A549 (cell line): ENCODE measurements at regions not wholly inside any gene's neighbourhood (a gene's known extent, or its start where the extent isn't known, plus 50 kb on each side); places are given as distances from the start of the nearest gene placed in this dataset.
A peak's percentile ranks its signal among the peaks of the same experiment; 100 is the strongest.
"Not testable (repeated sequence)": the region's sequence is repeated elsewhere in the genome, so short reads cannot be mapped to it uniquely, and the experiment has no call there.

Experiments
- ATAC-seq, 2 experiments: fragments of 200-7000 bp in 1 of 2; fragments of >200 bp in 1 of 2; cut with Nextera tagmentation in 1 of 2; cut with Tn5 transposase in 1 of 2; 3 replicates each; pipeline versions ENCODE4 v1.8.0 to v1.9.1; 2018 to 2020; ENCODE audit warnings: mild to moderate bottlenecking in 1 of 2, moderate library complexity in 1 of 2
- CTCF ChIA-PET: fragments of 300-600 bp; sonication (Branson Sonifier 250); formaldehyde crosslinking; extraction: SDS; loops from one replicate; lab custom pipeline; 2021; ENCODE audit warnings: antibody characterized with exemption, inconsistent platforms; lab: Yijun Ruan, JAX
- POLR2A ChIA-PET: fragments of 350-600 bp; formaldehyde crosslinking; extraction: SDS; loops from one replicate; lab custom pipeline; 2021; ENCODE audit warnings: antibody characterized with exemption, inconsistent platforms; lab: Yijun Ruan, JAX
- DNase-seq, 2 experiments: peaks; one replicate each; pipeline versions ENCODE4 v3.0.0 to v3.0.0-alpha.2; 2011 to 2016; ENCODE audit warnings: low read depth in 1 of 2, low spot score in 1 of 2
- FAIRE-seq: peaks from 2 replicates; lab custom pipeline; 2011; peaks lifted over from hg19 to GRCh38; lab: Jason Lieb, UNC
- H3K27ac ChIP-seq, 2 experiments: fragments of >200 bp; sonication (Bioruptor Twin); formaldehyde crosslinking; 3 replicates each; pipeline ENCODE4 v1.5.1; 2016 to 2017
- H3K4me1 ChIP-seq: fragments of >200 bp; sonication (Bioruptor Twin); formaldehyde crosslinking; 3 replicates; pipeline ENCODE4 v1.6.1; 2016
- H3K4me2 ChIP-seq: fragments of >200 bp; sonication (Bioruptor Twin); formaldehyde crosslinking; 3 replicates; pipeline ENCODE4 v1.6.1; 2016
- H3K4me3 ChIP-seq: fragments of >200 bp; sonication (Bioruptor Twin); formaldehyde crosslinking; 3 replicates; pipeline ENCODE4 v1.5.1; 2016
- H3K9me3 ChIP-seq: fragments of >200 bp; sonication (Bioruptor Twin); formaldehyde crosslinking; 3 replicates; pipeline ENCODE4 v1.6.1; 2016
- BHLHE40 ChIP-seq: IDR thresholded peaks from 2 replicates; pipeline ENCODE4 v1.6.1; 2012; ENCODE audit warnings: low read depth, low read length, inconsistent platforms
- EHF ChIP-seq: fragments of 250-450 bp; sonication (Bioruptor Pico); IDR thresholded peaks from 2 replicates; pipeline ENCODE4 v1.5.0; 2020; ENCODE audit warnings: mild to moderate bottlenecking
- FOSL2 ChIP-seq, 2 experiments: fragments of 450-650 bp in 1 of 2; fragments of >200 bp in 1 of 2; sonication (Bioruptor Twin) in 1 of 2; formaldehyde crosslinking; IDR thresholded peaks; 2 replicates each; pipeline versions ENCODE4 v1.5.0 to v1.6.1; 2016 to 2020; ENCODE audit warnings: mild to moderate bottlenecking in 1 of 2, moderate library complexity in 1 of 2
- FOXS1 ChIP-seq: fragments of 250-450 bp; sonication (Bioruptor Pico); IDR thresholded peaks from 2 replicates; pipeline ENCODE4 v1.5.0; 2020; ENCODE audit warnings: mild to moderate bottlenecking, moderate library complexity
- HEYL ChIP-seq: fragments of 250-450 bp; sonication (Bioruptor Pico); IDR thresholded peaks from 2 replicates; pipeline ENCODE4 v1.8.0; 2021; ENCODE audit warnings: mild to moderate bottlenecking, moderate library complexity
- MAX ChIP-seq: IDR thresholded peaks from 2 replicates; pipeline ENCODE4 v1.6.1; 2012
- NFE2L2 ChIP-seq: fragments of 150-350 bp; conservative IDR thresholded peaks from 2 replicates; pipeline ENCODE4 v1.6.1; 2014; ENCODE audit warnings: low read length
- NPAS2 ChIP-seq: fragments of 250-450 bp; sonication (Bioruptor Pico); IDR thresholded peaks from 2 replicates; pipeline ENCODE4 v1.8.0; 2022; ENCODE audit warnings: mild to moderate bottlenecking, moderate library complexity, borderline replicate concordance
- RARB ChIP-seq: fragments of 250-450 bp; sonication (Bioruptor Pico); IDR thresholded peaks from 2 replicates; pipeline ENCODE4 v1.8.0; 2021; ENCODE audit warnings: mild to moderate bottlenecking, moderate library complexity
- REST ChIP-seq: fragments of 200-600 bp; sonication (generic); IDR thresholded peaks from 2 replicates; pipeline ENCODE4 v1.6.1; 2016; ENCODE audit warnings: antibody characterized with exemption, mild to moderate bottlenecking, moderate library complexity
- RNF2 ChIP-seq: fragments of 200-600 bp; sonication (generic); IDR thresholded peaks from 2 replicates; pipeline ENCODE4 v1.6.1; 2016; ENCODE audit warnings: low read depth, mild to moderate bottlenecking, antibody characterized with exemption, moderate library complexity, borderline replicate concordance
- TFCP2L1 ChIP-seq: fragments of 250-450 bp; sonication (Bioruptor Pico); IDR thresholded peaks from 2 replicates; pipeline ENCODE4 v1.5.0; 2021; ENCODE audit warnings: mild to moderate bottlenecking
- WGBS: methylation state at CpG from one replicate; pipeline ENCODE4 v1.1.6; 2017; ENCODE audit errors: missing lambda C conversion rate; 5-methylcytosine and 5-hydroxymethylcytosine counted together
- TF ChIP-seq, protein P1 (sequence below): fragments of >200 bp; sonication (Bioruptor Twin); formaldehyde crosslinking; IDR thresholded peaks from 3 replicates; pipeline ENCODE4 v1.6.1; 2016
- TF ChIP-seq, protein P2 (sequence below): fragments of 250-450 bp; sonication (Bioruptor Pico); IDR thresholded peaks from 2 replicates; pipeline ENCODE4 v1.5.0; 2021; ENCODE audit warnings: mild to moderate bottlenecking, moderate library complexity, borderline replicate concordance

- FAIRE-seq (peak; percentile 90), ATAC-seq (no peak), DNase-seq (no peak)
- 0 out of 3 replicates have a peak, but pooled peaks cover 6% of the 10 kb centered on the region for H3K9me3 ChIP-seq
- no peaks in the 10 kb centered on the region for H3K4me1 ChIP-seq
- 0 out of 3 replicates have a peak overlapping the region, but pooled peaks have one; percentile 5 for H3K4me2 ChIP-seq
- ChIA-PET CTCF (interaction anchor here (1.2 to 18.2 kb wide), 8 partner anchors 8 to 852 kb away, joined by 3 to 510 read pairs (median 8); no protein-coding TSS in a partner anchor), POLR2A (no interaction called here)
- no peak overlapping the region for H3K4me3 ChIP-seq
- TF ChIP-seq FOXS1 (CRISPR knock-in tag), result no peak
- no peak for TF ChIP-seq BHLHE40
- TF ChIP-seq REST, result no peak
- no peak for TF ChIP-seq FOSL2 (IDR thresholded peaks at IDR 0.05)
- no peak for TF ChIP-seq FOSL2 (CRISPR knock-in tag; IDR thresholded peaks at IDR 0.05)
- no peak for TF ChIP-seq RNF2
- TF ChIP-seq EHF (CRISPR knock-in tag), result no peak
- TF ChIP-seq, protein P1, sequence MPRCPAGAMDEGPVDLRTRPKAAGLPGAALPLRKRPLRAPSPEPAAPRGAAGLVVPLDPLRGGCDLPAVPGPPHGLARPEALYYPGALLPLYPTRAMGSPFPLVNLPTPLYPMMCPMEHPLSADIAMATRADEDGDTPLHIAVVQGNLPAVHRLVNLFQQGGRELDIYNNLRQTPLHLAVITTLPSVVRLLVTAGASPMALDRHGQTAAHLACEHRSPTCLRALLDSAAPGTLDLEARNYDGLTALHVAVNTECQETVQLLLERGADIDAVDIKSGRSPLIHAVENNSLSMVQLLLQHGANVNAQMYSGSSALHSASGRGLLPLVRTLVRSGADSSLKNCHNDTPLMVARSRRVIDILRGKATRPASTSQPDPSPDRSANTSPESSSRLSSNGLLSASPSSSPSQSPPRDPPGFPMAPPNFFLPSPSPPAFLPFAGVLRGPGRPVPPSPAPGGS, result no peak
- no peak for TF ChIP-seq RARB (CRISPR knock-in tag)
- H3K27ac ChIP-seq, result no peak overlapping the region
These were observed 84.0 kb upstream of the LSM14A start for GRCh38 chr19:34088292-34088691.

- H3K27ac ChIP-seq, result no peak overlapping the region
- H3K9me3 ChIP-seq, result 0 out of 3 replicates have a peak, but pooled peaks cover 6% of the 10 kb centered on the region
- TF ChIP-seq EHF (CRISPR knock-in tag) (no peak), MAX (no peak), HEYL (CRISPR knock-in tag) (no peak)
- H3K4me1 ChIP-seq, result no peaks in the 10 kb centered on the region
- no peak overlapping the region for H3K4me3 ChIP-seq
- ChIA-PET CTCF (interaction anchor here (0.6 to 18.2 kb wide), 15 partner anchors 8 to 659 kb away, joined by 3 to 510 read pairs (median 3); no protein-coding TSS in a partner anchor), POLR2A (no interaction called here)
- 50% methylated on average over 5 of the region's 5 CpGs for WGBS
- FAIRE-seq, result no peak
- H3K4me2 ChIP-seq, result no peak overlapping the region
- ATAC-seq, result no peak
- DNase-seq, result no peak
These were observed 82.7 kb upstream of the LSM14A start for GRCh38 chr19:34089566-34089965.

GRCh38 chr19:34094960-34095359 lies 77.3 kb upstream of the LSM14A start:
- Histone ChIP-seq H3K27ac (no peak overlapping the region), H3K9me3 (no peaks in the 10 kb centered on the region), H3K4me3 (no peak overlapping the region), H3K4me1 (no peaks in the 10 kb centered on the region), H3K4me2 (no peak overlapping the region)
- ChIA-PET POLR2A (no interaction called here), CTCF (interaction anchor here (0.7 to 18.2 kb wide), 23 partner anchors 8 to 663 kb away, joined by 3 to 510 read pairs (median 12); partner anchors contain the start of gene KCTD15)
- DNase-seq (no peak), ATAC-seq (no peak), FAIRE-seq (peak; percentile 91)
- no peak for TF ChIP-seq TFCP2L1 (CRISPR knock-in tag)
- no peak for TF ChIP-seq NFE2L2
- TF ChIP-seq, protein P2, sequence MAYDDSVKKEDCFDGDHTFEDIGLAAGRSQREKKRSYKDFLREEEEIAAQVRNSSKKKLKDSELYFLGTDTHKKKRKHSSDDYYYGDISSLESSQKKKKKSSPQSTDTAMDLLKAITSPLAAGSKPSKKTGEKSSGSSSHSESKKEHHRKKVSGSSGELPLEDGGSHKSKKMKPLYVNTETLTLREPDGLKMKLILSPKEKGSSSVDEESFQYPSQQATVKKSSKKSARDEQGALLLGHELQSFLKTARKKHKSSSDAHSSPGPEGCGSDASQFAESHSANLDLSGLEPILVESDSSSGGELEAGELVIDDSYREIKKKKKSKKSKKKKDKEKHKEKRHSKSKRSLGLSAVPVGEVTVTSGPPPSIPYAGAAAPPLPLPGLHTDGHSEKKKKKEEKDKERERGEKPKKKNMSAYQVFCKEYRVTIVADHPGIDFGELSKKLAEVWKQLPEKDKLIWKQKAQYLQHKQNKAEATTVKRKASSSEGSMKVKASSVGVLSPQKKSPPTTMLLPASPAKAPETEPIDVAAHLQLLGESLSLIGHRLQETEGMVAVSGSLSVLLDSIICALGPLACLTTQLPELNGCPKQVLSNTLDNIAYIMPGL (CRISPR knock-in tag), result no peak
- no peak for TF ChIP-seq NPAS2
- 61% methylated on average over 3 of the region's 3 CpGs for WGBS

DNA sequence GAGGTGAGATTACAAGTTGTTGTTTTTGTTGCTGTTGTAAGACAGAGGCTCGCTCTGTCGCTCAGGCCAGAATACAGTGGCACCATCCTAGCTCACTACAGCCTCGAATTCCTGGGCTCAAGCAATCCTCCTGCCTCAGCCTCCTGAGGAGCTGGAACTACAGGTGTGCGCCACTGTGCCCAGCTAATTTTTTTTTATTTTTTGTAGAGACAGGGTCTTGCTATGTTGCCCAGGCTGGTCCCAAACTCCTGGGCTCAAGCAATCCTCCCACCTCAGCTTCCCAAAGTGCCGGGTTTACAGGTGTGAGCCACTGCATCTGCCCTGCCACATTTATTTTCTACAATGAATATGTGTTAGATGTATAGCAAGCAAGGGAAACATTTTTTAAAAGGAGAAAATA lies 76.9 kb upstream of the LSM14A start:
- H3K4me1 ChIP-seq, H3K4me2 ChIP-seq, H3K27ac ChIP-seq, H3K9me3 ChIP-seq, ATAC-seq, DNase-seq, H3K4me3 ChIP-seq: not testable (repeated sequence)
- ChIA-PET CTCF (interaction anchor here (0.7 to 18.2 kb wide), 59 partner anchors 8 to 671 kb away, joined by 3 to 510 read pairs (median 7); partner anchors contain the start of gene KCTD15), POLR2A (interaction anchor here (1.7 to 1.8 kb wide), 2 partner anchors 300 to 317 kb away, joined by 8 to 12 read pairs; no protein-coding TSS in a partner anchor)
- 70% methylated on average over 5 of the region's 5 CpGs for WGBS
- peak; percentile 81 for FAIRE-seq
